Neural cell (in vitro differentiated cells): ENCODE measurements at regions not wholly inside any gene's neighbourhood (a gene's known extent, or its start where the extent isn't known, plus 50 kb on each side); places are given as distances from the start of the nearest gene placed in this dataset.

Experiments
- H2AFZ ChIP-seq: fragments of 200-600, 300-800 bp; sonication (generic), shearing (Covaris generic); 2 replicates; pipeline ENCODE4 v1.6.0; 2014; ENCODE audit warnings: low read depth, mild to moderate bottlenecking, antibody characterized with exemption, low read length, moderate library complexity
- H3F3A ChIP-seq: fragments of 200-600 bp; shearing (Covaris generic); 2 replicates; pipeline ENCODE4 v1.6.1; 2016; ENCODE audit warnings: mild to moderate bottlenecking, moderate library complexity, mixed read lengths, antibody characterized with exemption, low read length; ENCODE audit not compliant: insufficient read depth, poor library complexity, severe bottlenecking
- H3K27ac ChIP-seq: fragments of 200-600, 300-800 bp; sonication (generic), shearing (Covaris generic); 2 replicates; pipeline ENCODE4 v1.5.1; 2014; ENCODE audit warnings: mild to moderate bottlenecking, low read length, moderate library complexity
- H3K27me3 ChIP-seq: fragments of 300-800, 200-600 bp; sonication (generic), shearing (Covaris generic); 2 replicates; pipeline ENCODE4 v1.6.0; 2014; ENCODE audit warnings: mild to moderate bottlenecking, low read depth, low read length, moderate library complexity; ENCODE audit not compliant: insufficient read depth
- H3K36me3 ChIP-seq: fragments of 300-800, 200-600 bp; sonication (generic), shearing (Covaris generic); 2 replicates; pipeline ENCODE4 v1.5.1; 2014; ENCODE audit warnings: mild to moderate bottlenecking, antibody characterized with exemption, low read length, moderate library complexity; ENCODE audit not compliant: insufficient read depth
- H3K4me2 ChIP-seq: fragments of 300-800, 200-600 bp; sonication (generic), shearing (Covaris generic); 2 replicates; pipeline ENCODE4 v1.6.0; 2014; ENCODE audit warnings: mild to moderate bottlenecking, low read length
- H3K4me3 ChIP-seq: fragments of 300-800, 200-600 bp; sonication (generic), shearing (Covaris generic); 2 replicates; pipeline ENCODE4 v1.5.1; 2014; ENCODE audit warnings: mild to moderate bottlenecking, low read length, moderate library complexity
- H3K79me2 ChIP-seq: fragments of 200-600 bp; shearing (Covaris generic); replicated peaks from 2 replicates; pipeline ENCODE4 v1.6.0; 2014; ENCODE audit warnings: mild to moderate bottlenecking, low read length, moderate library complexity; ENCODE audit not compliant: insufficient read depth
- H3K9ac ChIP-seq: fragments of 300-800, 200-600 bp; sonication (generic), shearing (Covaris generic); 2 replicates; pipeline ENCODE4 v1.6.1; 2016; ENCODE audit warnings: mild to moderate bottlenecking, low read length, mixed read lengths
- H3K9me2 ChIP-seq: fragments of 200-600 bp; shearing (Covaris generic); 2 replicates; pipeline ENCODE4 v1.6.1; 2016; ENCODE audit warnings: mild to moderate bottlenecking, low read length, mixed read lengths; ENCODE audit not compliant: insufficient read depth
- H3K9me3 ChIP-seq: fragments of 200-600, 300-800 bp; sonication (generic), shearing (Covaris generic); 2 replicates; pipeline ENCODE4 v1.6.1; 2016; ENCODE audit warnings: mild to moderate bottlenecking, mixed run types, low read length, moderate library complexity, mixed read lengths
- H4K20me1 ChIP-seq: fragments of 200-600 bp; shearing (Covaris generic); 2 replicates; pipeline ENCODE4 v1.6.1; 2016; ENCODE audit warnings: mild to moderate bottlenecking, mixed run types; ENCODE audit not compliant: insufficient read depth
- EP300 ChIP-seq: fragments of 450-650 bp; conservative IDR thresholded peaks from 2 replicates; pipeline ENCODE4 v1.6.1; 2014; ENCODE audit warnings: antibody characterized with exemption, mild to moderate bottlenecking, moderate library complexity; ENCODE audit not compliant: poor library complexity, severe bottlenecking
- EZH2 ChIP-seq: fragments of 200-600, 300-800 bp; shearing (Covaris generic), sonication (generic); IDR thresholded peaks from 2 replicates; pipeline ENCODE4 v1.6.1; 2014; ENCODE audit warnings: antibody characterized with exemption, low read length, borderline replicate concordance, mild to moderate bottlenecking; ENCODE audit not compliant: insufficient read depth, poor library complexity, severe bottlenecking
- MXI1 ChIP-seq: fragments of 450-650 bp; conservative IDR thresholded peaks from 2 replicates; pipeline ENCODE4 v1.6.1; 2014; ENCODE audit warnings: antibody characterized with exemption, mild to moderate bottlenecking; ENCODE audit not compliant: poor library complexity, severe bottlenecking
- POLR2AphosphoS5 ChIP-seq: IDR thresholded peaks from 2 replicates; pipeline ENCODE4 v1.6.1; 2012
- RAD21 ChIP-seq: fragments of 450-650 bp; conservative IDR thresholded peaks from 2 replicates; pipeline ENCODE4 v1.6.1; 2014; ENCODE audit warnings: antibody characterized with exemption, mild to moderate bottlenecking, moderate library complexity
- SMC3 ChIP-seq: fragments of 450-650 bp; conservative IDR thresholded peaks from 2 replicates; pipeline ENCODE4 v1.6.1; 2014; ENCODE audit warnings: antibody characterized with exemption, mild to moderate bottlenecking, moderate library complexity; ENCODE audit not compliant: poor library complexity
- TAF1 ChIP-seq: IDR thresholded peaks from 2 replicates; pipeline ENCODE4 v1.6.1; 2012; ENCODE audit warnings: low read depth
- TF ChIP-seq, protein P1 (sequence below): IDR thresholded peaks from 2 replicates; pipeline ENCODE4 v1.6.1; 2012; ENCODE audit warnings: borderline replicate concordance
- TF ChIP-seq, protein P2 (sequence below): fragments of 450-650 bp; IDR thresholded peaks from 2 replicates; pipeline ENCODE4 v1.5.1; 2014; ENCODE audit warnings: antibody characterized with exemption, mild to moderate bottlenecking, moderate library complexity; ENCODE audit not compliant: poor library complexity, severe bottlenecking

- no peaks in the 10 kb centered on the region for H3K79me2 ChIP-seq
- no peak overlapping the region for H3K27ac ChIP-seq
- H3K4me3 ChIP-seq = no peak overlapping the region
- H3K9ac ChIP-seq = no peak overlapping the region
- H3K9me3 ChIP-seq = no peaks in the 10 kb centered on the region
- TF ChIP-seq EP300 (no peak), EZH2 (no peak), TAF1 (no peak), SMC3 (no peak), MXI1 (no peak), POLR2AphosphoS5 (no peak), RAD21 (no peak)
- TF ChIP-seq, protein P1, sequence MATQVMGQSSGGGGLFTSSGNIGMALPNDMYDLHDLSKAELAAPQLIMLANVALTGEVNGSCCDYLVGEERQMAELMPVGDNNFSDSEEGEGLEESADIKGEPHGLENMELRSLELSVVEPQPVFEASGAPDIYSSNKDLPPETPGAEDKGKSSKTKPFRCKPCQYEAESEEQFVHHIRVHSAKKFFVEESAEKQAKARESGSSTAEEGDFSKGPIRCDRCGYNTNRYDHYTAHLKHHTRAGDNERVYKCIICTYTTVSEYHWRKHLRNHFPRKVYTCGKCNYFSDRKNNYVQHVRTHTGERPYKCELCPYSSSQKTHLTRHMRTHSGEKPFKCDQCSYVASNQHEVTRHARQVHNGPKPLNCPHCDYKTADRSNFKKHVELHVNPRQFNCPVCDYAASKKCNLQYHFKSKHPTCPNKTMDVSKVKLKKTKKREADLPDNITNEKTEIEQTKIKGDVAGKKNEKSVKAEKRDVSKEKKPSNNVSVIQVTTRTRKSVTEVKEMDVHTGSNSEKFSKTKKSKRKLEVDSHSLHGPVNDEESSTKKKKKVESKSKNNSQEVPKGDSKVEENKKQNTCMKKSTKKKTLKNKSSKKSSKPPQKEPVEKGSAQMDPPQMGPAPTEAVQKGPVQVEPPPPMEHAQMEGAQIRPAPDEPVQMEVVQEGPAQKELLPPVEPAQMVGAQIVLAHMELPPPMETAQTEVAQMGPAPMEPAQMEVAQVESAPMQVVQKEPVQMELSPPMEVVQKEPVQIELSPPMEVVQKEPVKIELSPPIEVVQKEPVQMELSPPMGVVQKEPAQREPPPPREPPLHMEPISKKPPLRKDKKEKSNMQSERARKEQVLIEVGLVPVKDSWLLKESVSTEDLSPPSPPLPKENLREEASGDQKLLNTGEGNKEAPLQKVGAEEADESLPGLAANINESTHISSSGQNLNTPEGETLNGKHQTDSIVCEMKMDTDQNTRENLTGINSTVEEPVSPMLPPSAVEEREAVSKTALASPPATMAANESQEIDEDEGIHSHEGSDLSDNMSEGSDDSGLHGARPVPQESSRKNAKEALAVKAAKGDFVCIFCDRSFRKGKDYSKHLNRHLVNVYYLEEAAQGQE = no peak
- TF ChIP-seq, protein P2, sequence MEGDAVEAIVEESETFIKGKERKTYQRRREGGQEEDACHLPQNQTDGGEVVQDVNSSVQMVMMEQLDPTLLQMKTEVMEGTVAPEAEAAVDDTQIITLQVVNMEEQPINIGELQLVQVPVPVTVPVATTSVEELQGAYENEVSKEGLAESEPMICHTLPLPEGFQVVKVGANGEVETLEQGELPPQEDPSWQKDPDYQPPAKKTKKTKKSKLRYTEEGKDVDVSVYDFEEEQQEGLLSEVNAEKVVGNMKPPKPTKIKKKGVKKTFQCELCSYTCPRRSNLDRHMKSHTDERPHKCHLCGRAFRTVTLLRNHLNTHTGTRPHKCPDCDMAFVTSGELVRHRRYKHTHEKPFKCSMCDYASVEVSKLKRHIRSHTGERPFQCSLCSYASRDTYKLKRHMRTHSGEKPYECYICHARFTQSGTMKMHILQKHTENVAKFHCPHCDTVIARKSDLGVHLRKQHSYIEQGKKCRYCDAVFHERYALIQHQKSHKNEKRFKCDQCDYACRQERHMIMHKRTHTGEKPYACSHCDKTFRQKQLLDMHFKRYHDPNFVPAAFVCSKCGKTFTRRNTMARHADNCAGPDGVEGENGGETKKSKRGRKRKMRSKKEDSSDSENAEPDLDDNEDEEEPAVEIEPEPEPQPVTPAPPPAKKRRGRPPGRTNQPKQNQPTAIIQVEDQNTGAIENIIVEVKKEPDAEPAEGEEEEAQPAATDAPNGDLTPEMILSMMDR = no peak
- H3K9me2 ChIP-seq = no peaks in the 10 kb centered on the region
- no peak overlapping the region for H2AFZ ChIP-seq
- no peaks in the 10 kb centered on the region for H3F3A ChIP-seq
- H3K27me3 ChIP-seq = no peaks in the 10 kb centered on the region
- H4K20me1 ChIP-seq = no peaks in the 10 kb centered on the region
- H3K4me2 ChIP-seq = no peak overlapping the region
- H3K36me3 ChIP-seq = no peaks in the 10 kb centered on the region
These were observed 176.3 kb downstream of the HS3ST3A1 start for GRCh38 chr17:13425390-13425789.

- no peaks in the 10 kb centered on the region for H3K9me3 ChIP-seq
- TF ChIP-seq, protein P1 = no peak
- TF ChIP-seq, protein P2 = no peak
- no peak for TF ChIP-seq SMC3
- no peak for TF ChIP-seq RAD21
- no peak for TF ChIP-seq POLR2AphosphoS5
- no peak overlapping the region for H3K27ac ChIP-seq
- H3K27me3 ChIP-seq = no peaks in the 10 kb centered on the region
- H4K20me1 ChIP-seq = no peaks in the 10 kb centered on the region
- no peak overlapping the region for H3K4me3 ChIP-seq
- H2AFZ ChIP-seq = no peak overlapping the region
- no peaks in the 10 kb centered on the region for H3K79me2 ChIP-seq
- H3K9me2 ChIP-seq = no peaks in the 10 kb centered on the region
- no peaks in the 10 kb centered on the region for H3K36me3 ChIP-seq
- no peaks in the 10 kb centered on the region for H3F3A ChIP-seq
- H3K4me2 ChIP-seq = no peak overlapping the region
- H3K9ac ChIP-seq = no peak overlapping the region
These were observed 180.1 kb downstream of the HS3ST3A1 start for GRCh38 chr17:13421581-13422130.
